SK-N-SH (cell line): ENCODE measurements at regions not wholly inside any gene's neighbourhood (a gene's known extent, or its start where the extent isn't known, plus 50 kb on each side); places are given as distances from the start of the nearest gene placed in this dataset.
A peak's percentile ranks its signal among the peaks of the same experiment; 100 is the strongest.
"Not testable (repeated sequence)": the region's sequence is repeated elsewhere in the genome, so short reads cannot be mapped to it uniquely, and the experiment has no call there.

Experiments used
- CTCF ChIA-PET: fragments of 300-600, 350-600 bp; formaldehyde crosslinking; extraction: SDS; loops from one replicate; lab custom pipeline; 2021; lab: Yijun Ruan, JAX
- POLR2A ChIA-PET: fragments of 350-600 bp; sonication (Branson Sonifier 250); formaldehyde crosslinking; extraction: SDS; loops from one replicate; lab custom pipeline; 2020; ENCODE audit warnings: antibody characterized with exemption, inconsistent platforms; lab: Yijun Ruan, JAX
- DNase-seq: peaks from one replicate; pipeline ENCODE4 v3.0.0; 2012
- H2AFZ ChIP-seq: fragments of 200-600 bp; sonication (generic); 2 replicates; pipeline ENCODE4 v1.8.1; 2016; ENCODE audit warnings: antibody characterized with exemption, mild to moderate bottlenecking, low read depth
- H3F3A ChIP-seq: fragments of 200-600 bp; sonication (generic); replicated peaks from 2 replicates; pipeline ENCODE3; 2016; ENCODE audit warnings: antibody characterized with exemption, mild to moderate bottlenecking; ENCODE audit not compliant: insufficient read depth
- H3K27ac ChIP-seq, 2 experiments: fragments of 200-500 bp in 1 of 2; fragments of 200-600 bp in 1 of 2; sonication (Bioruptor generic) in 1 of 2; sonication (generic), shearing (Covaris generic) in 1 of 2; 2 replicates each; pipeline versions ENCODE4 v1.5.1 to v1.6.1; 2014 to 2016; ENCODE audit warnings: low read depth in 2 of 2, inconsistent platforms in 1 of 2, low read length in 1 of 2, mild to moderate bottlenecking in 1 of 2, mixed read lengths in 1 of 2
- H3K27me3 ChIP-seq: fragments of 200-600 bp; sonication (generic), shearing (Covaris generic); 2 replicates; pipeline ENCODE4 v1.6.1; 2016; ENCODE audit warnings: mixed run types; ENCODE audit not compliant: insufficient read depth
- H3K36me3 ChIP-seq, 2 experiments: fragments of 200-500 bp in 1 of 2; fragments of 200-600 bp in 1 of 2; sonication (Bioruptor generic) in 1 of 2; sonication (generic) in 1 of 2; replicated peaks in 1 of 2; 2 replicates each; pipeline versions ENCODE3 to v1.5.1; 2014 to 2016; ENCODE audit warnings: low read length in 1 of 2, mild to moderate bottlenecking in 1 of 2; ENCODE audit not compliant: insufficient read depth in 2 of 2, control insufficient read depth in 1 of 2
- H3K4me1 ChIP-seq, 2 experiments: fragments of 200-500 bp in 1 of 2; fragments of 200-600 bp in 1 of 2; sonication (Bioruptor generic) in 1 of 2; sonication (generic), shearing (Covaris generic) in 1 of 2; 2 replicates each; pipeline versions ENCODE4 v1.5.1 to v1.6.1; 2014 to 2016; ENCODE audit warnings: low read depth in 1 of 2, low read length in 1 of 2, mixed run types in 1 of 2; ENCODE audit not compliant: insufficient read depth in 2 of 2, control insufficient read depth in 1 of 2
- H3K4me2 ChIP-seq: fragments of 200-600 bp; sonication (generic), shearing (Covaris generic); 2 replicates; pipeline ENCODE4 v1.6.1; 2017; ENCODE audit warnings: mixed run types
- H3K4me3 ChIP-seq, 2 experiments: fragments of 200-500 bp in 1 of 2; fragments of 200-600 bp in 1 of 2; sonication (Bioruptor generic) in 1 of 2; sonication (generic), shearing (Covaris generic) in 1 of 2; 2 replicates each; pipeline versions ENCODE4 v1.5.1 to v1.8.1; 2014 to 2016; ENCODE audit warnings: low read depth in 2 of 2, inconsistent platforms in 1 of 2, low read length in 1 of 2, mild to moderate bottlenecking in 1 of 2, mixed read lengths in 1 of 2, moderate library complexity in 1 of 2
- H3K79me2 ChIP-seq: fragments of 200-600 bp; sonication (generic); 2 replicates; pipeline ENCODE4 v1.8.1; 2017; ENCODE audit warnings: mild to moderate bottlenecking; ENCODE audit not compliant: insufficient read depth
- H3K9ac ChIP-seq: fragments of 200-600 bp; sonication (generic); 2 replicates; pipeline ENCODE4 v1.6.1; 2017; ENCODE audit warnings: mixed run types
- H3K9me2 ChIP-seq: fragments of 200-600 bp; sonication (generic); 2 replicates; pipeline ENCODE4 v1.6.1; 2017; ENCODE audit warnings: mixed run types
- H3K9me3 ChIP-seq: fragments of 200-600 bp; sonication (generic); 2 replicates; pipeline ENCODE4 v1.6.1; 2017; ENCODE audit warnings: mixed run types, mild to moderate bottlenecking, moderate library complexity
- H4K20me1 ChIP-seq: fragments of 200-600 bp; sonication (generic); 2 replicates; pipeline ENCODE4 v1.6.1; 2017; ENCODE audit warnings: mild to moderate bottlenecking, mixed run types; ENCODE audit not compliant: insufficient read depth
- EP300 ChIP-seq, 2 experiments: IDR thresholded peaks; 2 replicates each; pipeline versions ENCODE4 v1.4.0 to v1.6.1; 2012; ENCODE audit warnings: borderline replicate concordance in 1 of 2, low read depth in 1 of 2, low read length in 1 of 2
- EZH2phosphoT487 ChIP-seq: fragments of 200-600 bp; sonication (generic); IDR thresholded peaks from 2 replicates; pipeline ENCODE4 v1.6.1; 2017; ENCODE audit warnings: low read depth, mixed run types, mild to moderate bottlenecking, antibody characterized with exemption, moderate library complexity, borderline replicate concordance
- GABPA ChIP-seq: IDR thresholded peaks from 2 replicates; pipeline ENCODE4 v1.4.0; 2012; ENCODE audit warnings: low read depth, mild to moderate bottlenecking
- MXI1 ChIP-seq: IDR thresholded peaks from 2 replicates; pipeline ENCODE4 v1.6.1; 2012; ENCODE audit warnings: mild to moderate bottlenecking, low read depth, low read length, improper control_type of control experiment
- NRF1 ChIP-seq: IDR thresholded peaks from 2 replicates; pipeline ENCODE4 v1.6.1; 2012; ENCODE audit warnings: low read depth, mild to moderate bottlenecking, low read length
- POLR2AphosphoS5 ChIP-seq: IDR thresholded peaks from 2 replicates; pipeline ENCODE4 v1.6.1; 2012; ENCODE audit warnings: low read depth, low read length
- RAD21 ChIP-seq: IDR thresholded peaks from 2 replicates; pipeline ENCODE4 v1.6.1; 2012; ENCODE audit warnings: mild to moderate bottlenecking, low read length
- TAF1 ChIP-seq: IDR thresholded peaks from 2 replicates; pipeline ENCODE4 v1.6.1; 2012; ENCODE audit warnings: low read depth, mild to moderate bottlenecking, low read length, moderate library complexity, borderline replicate concordance
- TEAD4 ChIP-seq: IDR thresholded peaks from 2 replicates; pipeline ENCODE4 v1.4.0; 2012; ENCODE audit warnings: mild to moderate bottlenecking, borderline replicate concordance; ENCODE audit not compliant: insufficient read depth
- WGBS: methylation state at CpG from one replicate; pipeline ENCODE4 v1.1.6; 2017; ENCODE audit warnings: low lambda C conversion rate; 5-methylcytosine and 5-hydroxymethylcytosine counted together
- TF ChIP-seq, protein P1 (sequence below): IDR thresholded peaks from 2 replicates; pipeline ENCODE4 v1.4.0; 2012; ENCODE audit warnings: low read depth
- TF ChIP-seq, protein P2 (sequence below): IDR thresholded peaks from 2 replicates; pipeline ENCODE4 v1.4.0; 2012; ENCODE audit warnings: low read depth, borderline replicate concordance
- TF ChIP-seq, protein P3 (sequence below): IDR thresholded peaks from 2 replicates; pipeline ENCODE4 v1.4.0; 2012; ENCODE audit warnings: low read depth, borderline replicate concordance

DNA sequence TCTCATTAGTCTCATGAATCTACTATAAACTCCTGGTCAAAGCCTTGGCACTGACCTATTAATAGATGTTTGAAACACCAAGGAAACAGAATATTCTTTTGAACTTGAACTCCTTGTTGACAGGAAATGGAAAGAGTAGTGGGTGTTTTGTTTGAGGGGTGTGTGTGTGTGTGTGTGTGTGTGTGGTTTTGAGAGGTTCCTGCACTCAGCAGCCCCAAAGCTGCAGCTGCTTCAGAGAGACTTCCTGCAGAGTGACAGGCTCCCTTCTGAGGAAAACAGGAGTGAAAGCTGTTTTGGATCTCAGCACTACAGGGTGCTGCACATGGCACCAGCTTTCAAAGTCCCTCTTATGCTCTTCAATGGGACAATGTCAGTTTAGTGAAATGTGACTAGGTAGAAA lies 546.5 kb upstream of the STEAP1 start:
- POLR2A ChIA-PET: no interaction called here
- Histone ChIP-seq H3K27ac (no peak overlapping the region), H3K4me3 (no peak overlapping the region), H3F3A (no peaks in the 10 kb centered on the region), H3K9me3 (no peaks in the 10 kb centered on the region), H3K9ac (no peak overlapping the region), H3K36me3 (no peaks in the 10 kb centered on the region), H3K27me3 (no peaks in the 10 kb centered on the region), H3K79me2 (no peaks in the 10 kb centered on the region), H3K4me1 (no peaks in the 10 kb centered on the region), H3K4me2 (no peak overlapping the region), H4K20me1 (no peaks in the 10 kb centered on the region), H2AFZ (no peak overlapping the region), H3K9me2 (no peaks in the 10 kb centered on the region)
- TF ChIP-seq TEAD4 (no peak), GABPA (no peak)
- no peak for DNase-seq
- CTCF ChIA-PET: interaction anchor here (1.6 kb wide), 1 partner anchor 14 kb away, joined by 5 read pairs; no protein-coding TSS in a partner anchor

DNA sequence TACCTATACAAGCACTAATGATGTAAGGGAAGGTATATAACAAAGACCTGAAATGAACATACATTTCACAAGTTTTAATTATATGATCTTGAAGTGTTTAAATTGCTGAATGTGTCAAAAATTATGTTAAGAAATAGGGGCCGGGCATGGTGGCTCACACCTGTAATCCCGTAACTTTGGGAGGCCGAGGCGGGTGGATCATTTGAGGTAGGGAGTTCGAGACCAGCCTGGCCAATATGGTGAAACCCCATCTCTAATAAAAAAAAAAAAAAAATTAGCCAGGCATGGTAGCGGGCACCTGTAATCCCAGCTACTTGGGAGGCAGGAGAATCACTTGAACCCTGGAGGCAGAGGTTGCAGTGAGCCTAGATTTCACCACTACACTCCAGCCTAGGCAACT lies 537.4 kb upstream of the STEAP1 start:
- CTCF ChIA-PET: interaction anchor here (0.7 kb wide), 1 partner anchor 1373 kb away, joined by 3 read pairs; no protein-coding TSS in a partner anchor
- H3K9me3 ChIP-seq, H4K20me1 ChIP-seq: not testable (repeated sequence)

DNA sequence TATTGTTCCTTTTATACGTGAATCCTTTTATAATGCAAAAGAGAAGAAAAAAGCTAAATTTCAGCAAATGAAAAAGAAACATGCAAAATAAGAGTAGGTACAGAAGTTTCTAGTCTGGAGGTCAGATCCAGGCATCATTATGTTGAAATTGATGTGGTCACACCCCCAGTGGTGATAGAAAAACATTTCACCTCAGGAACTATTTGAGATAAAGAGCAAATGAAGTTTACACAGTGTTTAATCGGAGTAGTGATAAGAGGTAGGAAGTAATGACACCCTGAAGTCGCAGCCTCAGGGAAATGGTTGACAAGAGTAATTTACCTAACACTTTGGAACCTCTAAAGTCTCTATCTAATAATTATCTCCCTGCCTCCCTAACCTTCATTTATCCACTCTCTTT lies 536.0 kb upstream of the STEAP1 start:
- ChIA-PET POLR2A (no interaction called here), CTCF (interaction anchor here (1.6 kb wide), 1 partner anchor 1375 kb away, joined by 5 read pairs; no protein-coding TSS in a partner anchor)
- WGBS: 19% methylated on average over 3 of the region's 3 CpGs
- no peak for DNase-seq
- Histone ChIP-seq H3K4me2 (no peak overlapping the region), H4K20me1 (no peaks in the 10 kb centered on the region), H3K79me2 (no peaks in the 10 kb centered on the region), H3K4me3 (no peak overlapping the region), H3K9ac (no peak overlapping the region), H3K36me3 (no peaks in the 10 kb centered on the region), H3F3A (no peaks in the 10 kb centered on the region), H3K9me2 (peaks cover 8% of the 10 kb centered on the region; the same call in 1 of the 2 replicates), H2AFZ (no peak overlapping the region), H3K27ac (no peak overlapping the region), H3K9me3 (no peaks in the 10 kb centered on the region), H3K4me1 (no peaks in the 10 kb centered on the region; a peak in 2 of 4 replicates), H3K27me3 (no peaks in the 10 kb centered on the region)
- TF ChIP-seq, protein P1, sequence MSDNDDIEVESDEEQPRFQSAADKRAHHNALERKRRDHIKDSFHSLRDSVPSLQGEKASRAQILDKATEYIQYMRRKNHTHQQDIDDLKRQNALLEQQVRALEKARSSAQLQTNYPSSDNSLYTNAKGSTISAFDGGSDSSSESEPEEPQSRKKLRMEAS: no peak
- TF ChIP-seq RAD21: 0 out of 2 replicates have a peak, but pooled peaks have one; percentile 3

More for the DNA sequence above, 537.4 kb upstream of the STEAP1 start:
- H3K4me1 ChIP-seq, H3K4me3 ChIP-seq, H2AFZ ChIP-seq, H3F3A ChIP-seq, DNase-seq, POLR2A ChIA-PET, H3K27ac ChIP-seq, H3K4me2 ChIP-seq, H3K79me2 ChIP-seq, H3K27me3 ChIP-seq, H3K9ac ChIP-seq, H3K9me2 ChIP-seq, H3K36me3 ChIP-seq: not testable (repeated sequence)
- 24% methylated on average over 6 of the region's 6 CpGs for whole genome bisulfite sequencing

GRCh38 chr7:89621925-89622641 lies 532.2 kb upstream of the STEAP1 start:
- Histone ChIP-seq H3K9ac (no peak overlapping the region), H3K9me3 (no peaks in the 10 kb centered on the region), H4K20me1 (no peaks in the 10 kb centered on the region), H3K27ac (no peak overlapping the region), H2AFZ (no peak overlapping the region), H3K4me2 (no peak overlapping the region), H3K36me3 (no peaks in the 10 kb centered on the region), H3F3A (no peaks in the 10 kb centered on the region), H3K4me3 (no peak overlapping the region), H3K9me2 (no peaks in the 10 kb centered on the region), H3K4me1 (no peaks in the 10 kb centered on the region; a peak in 2 of 4 replicates), H3K79me2 (no peaks in the 10 kb centered on the region), H3K27me3 (peaks cover 8% of the 10 kb centered on the region; the same call in 1 of the 2 replicates)
- WGBS: 13% methylated on average over 4 of the region's 4 CpGs
- POLR2A ChIA-PET: no interaction called here
- CTCF ChIA-PET: interaction anchor here (0.6 to 2.9 kb wide), 37 partner anchors 8 to 1379 kb away, joined by 3 to 20 read pairs (median 4); no protein-coding TSS in a partner anchor
- DNase-seq: no peak
- no peak for TF ChIP-seq MXI1
- no peak for TF ChIP-seq RAD21
- TF ChIP-seq POLR2AphosphoS5: no peak
- TF ChIP-seq, protein P2, sequence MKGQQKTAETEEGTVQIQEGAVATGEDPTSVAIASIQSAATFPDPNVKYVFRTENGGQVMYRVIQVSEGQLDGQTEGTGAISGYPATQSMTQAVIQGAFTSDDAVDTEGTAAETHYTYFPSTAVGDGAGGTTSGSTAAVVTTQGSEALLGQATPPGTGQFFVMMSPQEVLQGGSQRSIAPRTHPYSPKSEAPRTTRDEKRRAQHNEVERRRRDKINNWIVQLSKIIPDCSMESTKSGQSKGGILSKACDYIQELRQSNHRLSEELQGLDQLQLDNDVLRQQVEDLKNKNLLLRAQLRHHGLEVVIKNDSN: no peak
- TF ChIP-seq EZH2phosphoT487: no peak
- TF ChIP-seq NRF1: no peak
- no peak for TF ChIP-seq EP300 (IDR thresholded peaks at IDR 0.05; ENCODE audit: borderline replicate concordance in 1 of 2, low read depth in 1 of 2, low read length in 1 of 2)
- TF ChIP-seq, protein P3, sequence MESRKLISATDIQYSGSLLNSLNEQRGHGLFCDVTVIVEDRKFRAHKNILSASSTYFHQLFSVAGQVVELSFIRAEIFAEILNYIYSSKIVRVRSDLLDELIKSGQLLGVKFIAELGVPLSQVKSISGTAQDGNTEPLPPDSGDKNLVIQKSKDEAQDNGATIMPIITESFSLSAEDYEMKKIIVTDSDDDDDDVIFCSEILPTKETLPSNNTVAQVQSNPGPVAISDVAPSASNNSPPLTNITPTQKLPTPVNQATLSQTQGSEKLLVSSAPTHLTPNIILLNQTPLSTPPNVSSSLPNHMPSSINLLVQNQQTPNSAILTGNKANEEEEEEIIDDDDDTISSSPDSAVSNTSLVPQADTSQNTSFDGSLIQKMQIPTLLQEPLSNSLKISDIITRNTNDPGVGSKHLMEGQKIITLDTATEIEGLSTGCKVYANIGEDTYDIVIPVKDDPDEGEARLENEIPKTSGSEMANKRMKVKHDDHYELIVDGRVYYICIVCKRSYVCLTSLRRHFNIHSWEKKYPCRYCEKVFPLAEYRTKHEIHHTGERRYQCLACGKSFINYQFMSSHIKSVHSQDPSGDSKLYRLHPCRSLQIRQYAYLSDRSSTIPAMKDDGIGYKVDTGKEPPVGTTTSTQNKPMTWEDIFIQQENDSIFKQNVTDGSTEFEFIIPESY: no peak
- TF ChIP-seq TAF1: no peak
